ENCODE measurements at regions not wholly inside any gene's neighbourhood (a gene's known extent, or its start where the extent isn't known, plus 50 kb on each side); places are given as distances from the start of the nearest gene placed in this dataset.
A peak's percentile ranks its signal among the peaks of the same experiment; 100 is the strongest.

DNA sequence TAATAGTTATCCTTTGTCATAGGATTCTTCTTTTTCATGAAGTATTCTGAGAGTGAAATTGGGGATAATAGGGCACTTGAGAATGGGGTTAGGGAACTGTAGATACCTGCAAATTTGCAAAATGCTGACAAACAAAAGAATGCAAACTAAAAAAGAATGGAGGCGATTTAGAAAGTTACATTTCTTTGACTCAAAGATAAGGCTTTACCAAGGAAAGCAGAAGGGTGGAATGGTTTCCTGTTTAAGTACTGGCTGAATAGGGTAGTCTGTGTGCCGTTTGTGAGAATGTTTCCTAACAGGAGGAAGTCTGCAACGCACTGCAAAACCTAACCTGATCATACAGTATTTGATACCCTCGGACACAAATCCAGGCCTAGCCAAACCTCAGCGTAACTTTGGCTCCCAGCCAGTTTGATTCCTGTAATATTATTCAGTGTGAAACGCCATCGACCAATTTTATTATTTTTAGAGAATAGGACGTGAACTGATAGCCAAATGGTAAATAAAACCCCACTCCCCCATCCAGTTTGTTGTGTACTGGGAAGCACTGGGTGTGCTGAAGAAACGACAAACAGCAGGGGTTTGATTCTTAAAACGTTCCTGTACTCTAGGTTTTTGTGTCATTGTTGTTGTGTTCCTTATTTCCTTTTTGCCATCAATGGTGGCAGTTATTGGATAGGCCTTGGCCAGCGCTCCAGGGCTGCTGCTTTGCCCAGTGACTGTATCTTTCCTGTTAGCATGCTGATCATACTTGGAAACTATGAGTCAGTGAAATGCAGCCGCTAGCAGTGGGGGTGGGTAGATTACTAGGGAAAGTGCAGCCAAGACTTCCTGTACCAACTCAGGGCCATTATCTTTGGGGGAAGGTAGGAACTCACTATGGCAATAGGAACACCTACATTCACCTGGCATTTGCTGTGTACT lies 148.0 kb upstream of the TBL1XR1 start:
- H3K4me1 Mint-ChIP-seq (ENCODE audit: low read depth, unreplicated experiment): peaks cover 35% of the 10 kb centered on the region
- TF ChIP-seq, protein P1, sequence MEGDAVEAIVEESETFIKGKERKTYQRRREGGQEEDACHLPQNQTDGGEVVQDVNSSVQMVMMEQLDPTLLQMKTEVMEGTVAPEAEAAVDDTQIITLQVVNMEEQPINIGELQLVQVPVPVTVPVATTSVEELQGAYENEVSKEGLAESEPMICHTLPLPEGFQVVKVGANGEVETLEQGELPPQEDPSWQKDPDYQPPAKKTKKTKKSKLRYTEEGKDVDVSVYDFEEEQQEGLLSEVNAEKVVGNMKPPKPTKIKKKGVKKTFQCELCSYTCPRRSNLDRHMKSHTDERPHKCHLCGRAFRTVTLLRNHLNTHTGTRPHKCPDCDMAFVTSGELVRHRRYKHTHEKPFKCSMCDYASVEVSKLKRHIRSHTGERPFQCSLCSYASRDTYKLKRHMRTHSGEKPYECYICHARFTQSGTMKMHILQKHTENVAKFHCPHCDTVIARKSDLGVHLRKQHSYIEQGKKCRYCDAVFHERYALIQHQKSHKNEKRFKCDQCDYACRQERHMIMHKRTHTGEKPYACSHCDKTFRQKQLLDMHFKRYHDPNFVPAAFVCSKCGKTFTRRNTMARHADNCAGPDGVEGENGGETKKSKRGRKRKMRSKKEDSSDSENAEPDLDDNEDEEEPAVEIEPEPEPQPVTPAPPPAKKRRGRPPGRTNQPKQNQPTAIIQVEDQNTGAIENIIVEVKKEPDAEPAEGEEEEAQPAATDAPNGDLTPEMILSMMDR (IDR thresholded peaks at IDR 0.05; ENCODE audit: insufficient read depth in 1 of 2, low read depth in 1 of 2, low read length in 1 of 2, severe bottlenecking in 1 of 2, unreplicated experiment in 1 of 2): no peak
- no peaks in the 10 kb centered on the region for H3K9me3 Mint-ChIP-seq (ENCODE audit: unreplicated experiment)
- Histone ChIP-seq H3K4me3 (ENCODE audit: low read depth, low read length) (no peak overlapping the region), H3K36me3 (ENCODE audit: control insufficient read depth, insufficient read depth, low read length) (no peaks in the 10 kb centered on the region), H3K27me3 (replicated peaks; ENCODE audit: control insufficient read depth, insufficient read depth, low read length) (no peaks in the 10 kb centered on the region), H3K9me3 (no peaks in the 10 kb centered on the region), H3K4me1 (peaks cover 46% of the 10 kb centered on the region)
- peak overlapping the region; percentile 63 for H3K27ac Mint-ChIP-seq (ENCODE audit: unreplicated experiment)
- no peak overlapping the region for H3K4me3 Mint-ChIP-seq (ENCODE audit: unreplicated experiment)
- intact Hi-C loops (cut with micrococcal nuclease; ENCODE audit: unreplicated experiment): loop anchor here (1.0 kb wide), 1 partner anchor 13 kb away; no protein-coding TSS in a partner anchor
- ChIA-PET POLR2A (no interaction called here), CTCF (no interaction called here)
- H3K36me3 Mint-ChIP-seq (ENCODE audit: insufficient read depth, unreplicated experiment): no peaks in the 10 kb centered on the region
- no peaks in the 10 kb centered on the region for H3K27me3 Mint-ChIP-seq (ENCODE audit: insufficient read depth, unreplicated experiment)
- peak; percentile 69 to 78 for DNase-seq
- BruUV-seq (replicated peaks): no TSS peak

DNA sequence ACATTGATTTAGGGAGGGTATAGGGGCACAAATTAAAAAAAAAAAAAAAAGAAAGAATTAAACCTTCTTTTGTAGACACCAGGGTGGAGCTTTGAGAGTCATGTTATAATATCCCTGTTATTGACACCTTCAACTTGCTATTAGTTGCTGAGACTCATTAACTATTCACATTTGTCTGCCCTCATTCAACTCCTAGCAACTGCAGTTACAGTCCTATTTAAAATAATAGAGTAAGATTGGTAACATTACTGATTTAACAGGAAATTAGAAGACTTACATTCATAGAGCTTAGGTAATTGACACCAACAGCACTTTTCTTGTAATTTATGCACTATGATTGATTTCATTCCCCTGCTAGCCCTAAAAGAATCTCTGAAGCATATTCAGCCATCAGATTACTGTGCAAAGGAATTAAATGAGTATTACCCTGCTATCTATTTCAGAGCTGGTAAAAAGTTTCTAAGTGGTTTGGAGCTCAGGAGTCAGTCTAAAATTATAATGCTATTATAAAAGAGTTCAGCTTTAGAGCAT lies 148.8 kb upstream of the TBL1XR1 start:
- intact Hi-C loops (cut with micrococcal nuclease; ENCODE audit: unreplicated experiment): loop anchor here (1.0 kb wide), 1 partner anchor 12 kb away; no protein-coding TSS in a partner anchor
- ChIA-PET CTCF (no interaction called here), POLR2A (interaction anchor here (0.7 to 0.9 kb wide), 2 partner anchors 14 to 368 kb away, joined by 3 read pairs; no protein-coding TSS in a partner anchor)
- peaks cover 35% of the 10 kb centered on the region for H3K4me1 Mint-ChIP-seq (ENCODE audit: low read depth, unreplicated experiment)
- peak overlapping the region; percentile 63 for H3K27ac Mint-ChIP-seq (ENCODE audit: unreplicated experiment)
- TF ChIP-seq, protein P1 (IDR thresholded peaks at IDR 0.05; ENCODE audit: insufficient read depth in 1 of 2, low read depth in 1 of 2, low read length in 1 of 2, severe bottlenecking in 1 of 2, unreplicated experiment in 1 of 2): no peak
- no peak overlapping the region for H3K4me3 ChIP-seq (ENCODE audit: low read depth, low read length)
- no peaks in the 10 kb centered on the region for H3K27me3 ChIP-seq (replicated peaks; ENCODE audit: control insufficient read depth, insufficient read depth, low read length)
- peaks cover 44% of the 10 kb centered on the region for H3K4me1 ChIP-seq
- H3K36me3 Mint-ChIP-seq (ENCODE audit: insufficient read depth, unreplicated experiment): no peaks in the 10 kb centered on the region
- H3K4me3 Mint-ChIP-seq (ENCODE audit: unreplicated experiment): no peak overlapping the region
- H3K9me3 ChIP-seq: no peaks in the 10 kb centered on the region
- no TSS peak for BruUV-seq (replicated peaks)
- no peaks in the 10 kb centered on the region for H3K9me3 Mint-ChIP-seq (ENCODE audit: unreplicated experiment)
- no peaks in the 10 kb centered on the region for H3K36me3 ChIP-seq (ENCODE audit: control insufficient read depth, insufficient read depth, low read length)
- H3K27me3 Mint-ChIP-seq (ENCODE audit: insufficient read depth, unreplicated experiment): no peaks in the 10 kb centered on the region
- no peak for DNase-seq

DNA sequence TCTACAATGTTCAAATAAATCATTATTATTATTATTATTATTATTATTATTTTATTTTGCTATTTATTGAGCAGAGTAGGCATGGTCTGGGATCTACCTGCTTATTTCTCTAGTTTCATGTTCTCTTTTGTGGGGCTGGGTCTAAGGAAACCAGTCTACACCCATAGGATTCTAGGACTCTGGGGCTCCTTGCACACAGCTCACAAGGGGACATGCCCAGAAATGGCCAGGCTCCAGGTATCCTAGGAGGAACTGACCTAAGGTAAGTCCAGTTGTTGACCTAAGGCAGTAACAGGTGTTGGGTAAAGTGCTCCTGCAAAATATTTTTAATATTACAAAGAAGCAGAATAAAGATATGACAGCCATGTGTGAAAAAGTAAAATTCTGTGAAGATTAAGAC lies 149.6 kb upstream of the TBL1XR1 start:
- Histone ChIP-seq H3K36me3 (ENCODE audit: control insufficient read depth, insufficient read depth, low read length) (no peaks in the 10 kb centered on the region), H3K4me1 (peaks cover 44% of the 10 kb centered on the region), H3K27me3 (replicated peaks; ENCODE audit: control insufficient read depth, insufficient read depth, low read length) (no peaks in the 10 kb centered on the region), H3K4me3 (ENCODE audit: low read depth, low read length) (no peak overlapping the region), H3K9me3 (no peaks in the 10 kb centered on the region)
- no peak for DNase-seq
- Mint-ChIP-seq H3K36me3 (ENCODE audit: insufficient read depth, unreplicated experiment) (no peaks in the 10 kb centered on the region), H3K4me1 (ENCODE audit: low read depth, unreplicated experiment) (peaks cover 35% of the 10 kb centered on the region), H3K9me3 (ENCODE audit: unreplicated experiment) (no peaks in the 10 kb centered on the region), H3K4me3 (ENCODE audit: unreplicated experiment) (no peak overlapping the region), H3K27me3 (ENCODE audit: insufficient read depth, unreplicated experiment) (no peaks in the 10 kb centered on the region), H3K27ac (ENCODE audit: unreplicated experiment) (no peak overlapping the region)
- ChIA-PET POLR2A (interaction anchor here (0.9 kb wide), 1 partner anchor 13 kb away, joined by 3 read pairs; no protein-coding TSS in a partner anchor), CTCF (no interaction called here)
- TF ChIP-seq, protein P1 (IDR thresholded peaks at IDR 0.05; ENCODE audit: insufficient read depth in 1 of 2, low read depth in 1 of 2, low read length in 1 of 2, severe bottlenecking in 1 of 2, unreplicated experiment in 1 of 2): no peak
- no TSS peak for BruUV-seq (replicated peaks)
- intact Hi-C loops (cut with micrococcal nuclease; ENCODE audit: unreplicated experiment): no loop called here

All from Caco-2 (cell line).